ENCODE measurements at regions not wholly inside any gene's neighbourhood (a gene's known extent, or its start where the extent isn't known, plus 50 kb on each side); places are given as distances from the start of the nearest gene placed in this dataset.

DNA sequence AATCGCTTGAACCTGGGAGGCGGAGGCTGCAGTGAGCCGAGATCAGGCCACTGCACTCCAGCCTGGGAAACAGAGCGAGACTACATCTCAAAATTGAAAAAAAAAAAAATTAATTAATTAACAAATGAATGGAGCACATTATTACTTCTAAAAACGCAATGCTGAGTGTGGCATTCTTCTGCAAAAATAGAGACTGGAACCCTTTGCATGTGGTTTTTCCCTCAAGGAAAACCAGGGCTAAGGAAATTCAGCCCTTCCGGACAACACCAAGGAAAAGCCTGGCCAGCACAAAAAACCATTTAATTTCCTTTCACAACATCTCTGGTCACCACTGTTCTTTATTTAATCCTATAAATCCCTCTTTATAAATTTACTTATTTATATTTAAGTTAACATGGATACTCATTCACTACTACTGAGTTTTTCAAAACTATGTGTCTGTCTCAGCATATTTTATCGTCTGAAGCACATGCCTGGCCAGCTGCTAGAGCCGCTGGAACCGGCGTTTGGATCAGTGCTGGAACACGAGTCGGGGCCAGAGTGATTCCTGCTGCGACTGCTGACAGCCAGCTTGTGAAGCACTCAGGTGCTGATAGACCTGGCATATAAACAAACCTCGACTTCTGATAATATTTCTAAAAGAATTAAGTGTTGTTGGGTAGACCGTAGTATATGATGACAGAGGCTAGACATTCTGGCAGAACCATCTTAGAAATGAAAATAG lies 84.5 kb upstream of the WWC2 start:
- H3K9me3 ChIP-seq (ENCODE audit: severe bottlenecking), result no peaks in the 10 kb centered on the region
- TF ChIP-seq, protein P1, sequence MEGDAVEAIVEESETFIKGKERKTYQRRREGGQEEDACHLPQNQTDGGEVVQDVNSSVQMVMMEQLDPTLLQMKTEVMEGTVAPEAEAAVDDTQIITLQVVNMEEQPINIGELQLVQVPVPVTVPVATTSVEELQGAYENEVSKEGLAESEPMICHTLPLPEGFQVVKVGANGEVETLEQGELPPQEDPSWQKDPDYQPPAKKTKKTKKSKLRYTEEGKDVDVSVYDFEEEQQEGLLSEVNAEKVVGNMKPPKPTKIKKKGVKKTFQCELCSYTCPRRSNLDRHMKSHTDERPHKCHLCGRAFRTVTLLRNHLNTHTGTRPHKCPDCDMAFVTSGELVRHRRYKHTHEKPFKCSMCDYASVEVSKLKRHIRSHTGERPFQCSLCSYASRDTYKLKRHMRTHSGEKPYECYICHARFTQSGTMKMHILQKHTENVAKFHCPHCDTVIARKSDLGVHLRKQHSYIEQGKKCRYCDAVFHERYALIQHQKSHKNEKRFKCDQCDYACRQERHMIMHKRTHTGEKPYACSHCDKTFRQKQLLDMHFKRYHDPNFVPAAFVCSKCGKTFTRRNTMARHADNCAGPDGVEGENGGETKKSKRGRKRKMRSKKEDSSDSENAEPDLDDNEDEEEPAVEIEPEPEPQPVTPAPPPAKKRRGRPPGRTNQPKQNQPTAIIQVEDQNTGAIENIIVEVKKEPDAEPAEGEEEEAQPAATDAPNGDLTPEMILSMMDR (IDR thresholded peaks at IDR 0.05; ENCODE audit: poor library complexity, severe bottlenecking), result no peak
- H3K4me3 ChIP-seq (ENCODE audit: severe bottlenecking), result no peak overlapping the region
- ATAC-seq (ENCODE audit: low read depth) (no peak), DNase-seq (ENCODE audit: low spot score) (no peak)
- H3K4me1 ChIP-seq (ENCODE audit: insufficient read depth, poor library complexity, severe bottlenecking), result no peaks in the 10 kb centered on the region
- H3K27ac ChIP-seq (ENCODE audit: poor library complexity, severe bottlenecking), result no peak overlapping the region
- no peaks in the 10 kb centered on the region for H3K36me3 ChIP-seq (ENCODE audit: low read depth)
- H3K27me3 ChIP-seq (ENCODE audit: insufficient read depth, poor library complexity, severe bottlenecking), result peaks cover 13% of the 10 kb centered on the region

DNA sequence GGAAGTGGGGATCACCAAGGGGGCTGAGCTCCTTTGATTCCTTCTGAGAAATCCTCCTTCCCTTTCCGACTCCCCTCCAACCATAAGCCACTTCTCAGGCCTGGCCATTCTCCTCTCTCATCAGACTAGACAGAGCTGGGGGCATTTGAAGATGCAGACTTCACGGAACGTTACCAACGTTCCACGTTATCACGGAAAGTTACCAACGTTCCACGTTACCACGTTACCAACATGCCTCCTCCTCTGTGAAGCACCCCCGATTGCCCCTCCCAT lies 85.4 kb upstream of the WWC2 start:
- H3K9me3 ChIP-seq (ENCODE audit: severe bottlenecking), result no peaks in the 10 kb centered on the region
- no peak for DNase-seq (ENCODE audit: low spot score)
- no peak for ATAC-seq (ENCODE audit: low read depth)
- H3K4me1 ChIP-seq (ENCODE audit: insufficient read depth, poor library complexity, severe bottlenecking), result no peaks in the 10 kb centered on the region
- H3K36me3 ChIP-seq (ENCODE audit: low read depth), result no peaks in the 10 kb centered on the region
- no peak overlapping the region for H3K4me3 ChIP-seq (ENCODE audit: severe bottlenecking)
- peaks cover 20% of the 10 kb centered on the region for H3K27me3 ChIP-seq (ENCODE audit: insufficient read depth, poor library complexity, severe bottlenecking)
- TF ChIP-seq, protein P1 (IDR thresholded peaks at IDR 0.05; ENCODE audit: poor library complexity, severe bottlenecking), result no peak
- no peak overlapping the region for H3K27ac ChIP-seq (ENCODE audit: poor library complexity, severe bottlenecking)

DNA sequence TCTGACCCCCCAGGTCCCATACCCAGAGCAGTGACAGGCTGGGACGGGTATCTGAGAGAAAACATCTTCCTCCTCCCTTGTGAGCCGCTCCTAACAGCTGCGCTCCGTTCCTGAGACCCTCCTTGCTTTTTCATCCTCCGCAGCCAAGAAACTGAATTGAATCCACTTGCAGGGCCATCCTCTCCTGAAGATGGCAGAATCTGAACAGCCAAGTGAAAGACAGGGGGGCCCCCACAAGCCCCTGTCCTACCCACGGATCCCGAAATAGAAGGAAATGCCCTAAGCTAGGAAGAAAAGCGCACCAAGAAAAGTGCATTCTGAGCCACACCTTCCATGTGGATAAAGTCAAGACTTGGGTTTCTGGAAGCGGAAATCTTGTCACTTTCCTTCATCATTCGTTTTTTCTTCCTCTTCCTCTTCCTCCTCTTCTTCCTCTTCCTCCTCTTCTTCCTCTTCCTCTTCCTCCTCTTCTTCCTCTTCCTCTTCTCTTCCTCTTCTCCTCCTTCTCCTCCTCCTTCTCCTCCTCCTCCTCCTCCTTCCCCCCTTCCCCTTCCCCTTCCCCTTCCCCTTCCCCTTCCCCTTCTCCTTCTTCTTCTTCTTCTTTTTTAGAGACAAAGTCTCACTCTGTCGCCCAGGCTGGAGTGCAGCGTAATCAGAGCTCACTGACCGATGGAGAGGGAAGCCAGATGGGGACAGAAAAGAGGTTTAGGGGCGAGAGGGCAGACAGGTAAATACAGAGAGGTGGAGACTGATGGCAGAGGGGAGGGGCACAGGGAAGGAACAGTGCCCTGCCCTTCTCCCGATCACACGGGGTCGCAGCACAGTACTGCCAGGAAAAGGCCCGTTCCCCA lies 86.0 kb upstream of the WWC2 start:
- H3K9me3 ChIP-seq (ENCODE audit: severe bottlenecking), result no peaks in the 10 kb centered on the region
- peaks cover 26% of the 10 kb centered on the region for H3K27me3 ChIP-seq (ENCODE audit: insufficient read depth, poor library complexity, severe bottlenecking)
- no peak overlapping the region for H3K4me3 ChIP-seq (ENCODE audit: severe bottlenecking)
- H3K36me3 ChIP-seq (ENCODE audit: low read depth), result no peaks in the 10 kb centered on the region
- no peaks in the 10 kb centered on the region for H3K4me1 ChIP-seq (ENCODE audit: insufficient read depth, poor library complexity, severe bottlenecking)
- H3K27ac ChIP-seq (ENCODE audit: poor library complexity, severe bottlenecking), result no peak overlapping the region
- TF ChIP-seq, protein P1 (IDR thresholded peaks at IDR 0.05; ENCODE audit: poor library complexity, severe bottlenecking), result no peak
- ATAC-seq (ENCODE audit: low read depth), result no peak
- no peak for DNase-seq (ENCODE audit: low spot score)

DNA sequence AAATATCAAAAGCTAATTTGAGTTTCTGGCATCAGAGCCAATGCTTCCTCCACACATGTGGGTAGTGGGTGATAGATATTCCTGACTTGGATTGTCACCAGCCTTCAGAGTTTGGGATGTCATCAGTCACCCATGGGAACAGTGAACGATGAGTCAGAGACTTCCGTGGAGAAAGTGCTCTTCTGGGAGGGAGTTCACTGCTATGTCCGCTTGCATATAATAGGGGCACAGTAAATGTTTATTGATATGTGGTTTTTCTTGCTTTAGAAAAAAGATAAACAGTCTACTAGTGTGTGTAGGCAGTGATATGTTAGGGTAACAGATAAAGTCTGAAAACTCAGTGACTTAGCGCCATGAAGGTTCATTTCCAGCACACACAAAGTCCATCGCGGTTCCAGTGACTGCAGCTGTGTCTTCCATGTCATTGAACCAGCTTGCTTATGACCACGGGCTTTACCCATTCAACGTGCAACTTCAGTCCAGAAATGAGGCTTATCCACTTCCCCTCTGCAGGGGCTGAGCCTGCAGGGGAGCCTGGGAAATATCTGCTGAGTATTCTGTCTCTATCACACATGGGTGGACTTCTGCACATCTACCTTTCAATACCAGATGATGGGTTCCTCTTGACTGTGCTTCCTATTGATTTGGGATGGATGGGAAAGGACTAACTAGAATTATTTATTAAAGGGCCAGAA lies 87.7 kb upstream of the WWC2 start:
- Histone ChIP-seq H3K4me1 (ENCODE audit: insufficient read depth, poor library complexity, severe bottlenecking) (no peaks in the 10 kb centered on the region), H3K36me3 (ENCODE audit: low read depth) (no peaks in the 10 kb centered on the region), H3K4me3 (ENCODE audit: severe bottlenecking) (no peak overlapping the region), H3K27ac (ENCODE audit: poor library complexity, severe bottlenecking) (no peak overlapping the region), H3K27me3 (ENCODE audit: insufficient read depth, poor library complexity, severe bottlenecking) (peaks cover 34% of the 10 kb centered on the region), H3K9me3 (ENCODE audit: severe bottlenecking) (no peaks in the 10 kb centered on the region)
- TF ChIP-seq, protein P1 (IDR thresholded peaks at IDR 0.05; ENCODE audit: poor library complexity, severe bottlenecking), result no peak
- no peak for ATAC-seq (ENCODE audit: low read depth)
- no peak for DNase-seq (ENCODE audit: low spot score)
